Common myeloid progenitor, CD34-positive (primary cell): ENCODE measurements at regions not wholly inside any gene's neighbourhood (a gene's known extent, or its start where the extent isn't known, plus 50 kb on each side); places are given as distances from the start of the nearest gene placed in this dataset.

Experiments used
- CTCF ChIA-PET: fragments of 350-600 bp; sonication (Branson Sonifier 250); formaldehyde crosslinking; loops from one replicate; lab custom pipeline; 2021; ENCODE audit warnings: antibody characterized with exemption; lab: Charles Lee
- POLR2A ChIA-PET: fragments of 350-600 bp; sonication (Branson Sonifier 250); formaldehyde crosslinking; loops from one replicate; lab custom pipeline; 2021; ENCODE audit warnings: antibody characterized with exemption; lab: Charles Lee
- DNase-seq, 3 donors: peaks; one replicate each; pipeline versions ENCODE4 v3.0.0 to v3.0.0-alpha.2; 2013
- H3K27ac ChIP-seq, 2 experiments: 1 replicate in 1 of 2; 2 replicates in 1 of 2; pipeline ENCODE4 v1.7.0; 2013; ENCODE audit warnings: inconsistent platforms in 2 of 2, low read length in 2 of 2, mild to moderate bottlenecking in 2 of 2, low read depth in 1 of 2, moderate library complexity in 1 of 2; ENCODE audit not compliant: severe bottlenecking in 2 of 2, insufficient read depth in 1 of 2, poor library complexity in 1 of 2
- H3K27me3 ChIP-seq, 5 experiments: replicated peaks in 2 of 5; 1 replicate in 3 of 5; 2 replicates in 2 of 5; pipeline versions ENCODE4 v1.6.1 to v1.7.0; 2013; ENCODE audit warnings: low read length in 4 of 5, mild to moderate bottlenecking in 2 of 5, moderate library complexity in 2 of 5, inconsistent platforms in 1 of 5; ENCODE audit not compliant: insufficient read depth in 5 of 5, control insufficient read depth in 4 of 5
- H3K36me3 ChIP-seq, 4 experiments: 1 replicate in 2 of 4; 2 replicates in 2 of 4; pipeline versions ENCODE4 v1.6.1 to v1.7.0; 2013; ENCODE audit warnings: low read length in 3 of 4, control low read depth in 1 of 4, mild to moderate bottlenecking in 1 of 4; ENCODE audit not compliant: control insufficient read depth in 4 of 4, insufficient read depth in 4 of 4
- H3K4me1 ChIP-seq, 4 experiments: 1 replicate in 3 of 4; 2 replicates in 1 of 4; pipeline versions ENCODE4 v1.6.1 to v1.7.1; 2013; ENCODE audit warnings: low read length in 3 of 4, mild to moderate bottlenecking in 3 of 4, control low read depth in 1 of 4, inconsistent platforms in 1 of 4, moderate library complexity in 1 of 4; ENCODE audit not compliant: control insufficient read depth in 4 of 4, insufficient read depth in 4 of 4; ENCODE audit errors: control extremely low read depth in 1 of 4
- H3K4me3 ChIP-seq, 7 experiments: 1 replicate in 4 of 7; 2 replicates in 3 of 7; pipeline versions ENCODE4 v1.5.1 to v1.7.0; 2013; ENCODE audit warnings: mild to moderate bottlenecking in 7 of 7, low read length in 6 of 7, moderate library complexity in 6 of 7, inconsistent platforms in 2 of 7, low read depth in 2 of 7, control low read depth in 1 of 7; ENCODE audit not compliant: insufficient read depth in 4 of 7, control insufficient read depth in 1 of 7; ENCODE audit errors: extremely low read depth in 1 of 7
- H3K9me3 ChIP-seq, 5 experiments: 1 replicate in 4 of 5; 2 replicates in 1 of 5; pipeline versions ENCODE4 v1.6.1 to v1.7.1; 2013; ENCODE audit warnings: low read length in 4 of 5, mild to moderate bottlenecking in 2 of 5, inconsistent platforms in 1 of 5, low read depth in 1 of 5, moderate library complexity in 1 of 5; ENCODE audit not compliant: control insufficient read depth in 4 of 5, insufficient read depth in 2 of 5; ENCODE audit errors: control extremely low read depth in 1 of 5
- WGBS: methylation state at CpG from one replicate; pipeline ENCODE4 v1.1.5; 2013; ENCODE audit not compliant: insufficient coverage; 5-methylcytosine and 5-hydroxymethylcytosine counted together

DNA sequence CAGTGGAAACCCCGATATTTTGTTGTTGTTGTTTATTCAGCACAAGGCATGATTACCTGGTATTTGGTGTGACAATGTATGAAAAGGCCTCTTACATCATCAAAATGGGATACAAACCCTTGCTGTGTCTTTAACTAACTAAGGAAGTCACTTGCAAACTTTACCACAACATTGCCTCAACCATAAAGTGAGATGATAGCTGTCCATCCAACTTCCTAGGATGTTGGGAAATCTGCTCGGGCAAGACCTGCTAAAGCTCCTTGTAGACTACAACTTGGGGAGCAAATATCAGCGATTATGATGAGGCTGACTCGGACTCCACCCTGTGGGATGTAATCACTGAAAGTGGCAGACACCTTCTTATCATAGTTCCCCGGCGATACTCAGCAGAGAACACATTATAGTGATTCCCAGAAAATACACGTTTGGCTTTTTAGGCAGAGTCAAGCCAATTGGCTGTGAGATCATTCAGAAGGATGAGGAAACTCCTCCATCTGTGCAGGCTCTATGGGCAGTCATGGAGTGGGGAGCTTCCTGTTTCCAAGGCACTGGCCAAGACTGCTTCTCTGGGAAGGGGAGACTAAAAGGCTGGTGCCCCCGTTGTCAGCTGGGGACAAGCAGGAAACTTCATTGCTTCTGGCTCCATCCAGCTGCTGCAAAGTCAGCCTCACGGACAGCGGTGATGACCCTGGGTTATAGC lies 289.0 kb downstream of the RNF144A start:
- no peak overlapping the region for H3K27ac ChIP-seq
- no peaks in the 10 kb centered on the region for H3K27me3 ChIP-seq
- whole genome bisulfite sequencing = 100% methylated on average over 9 of the region's 10 CpGs
- H3K4me1 ChIP-seq = no peaks in the 10 kb centered on the region
- H3K4me3 ChIP-seq = no peak overlapping the region
- no peak for DNase-seq
- no peaks in the 10 kb centered on the region for H3K9me3 ChIP-seq
- ChIA-PET POLR2A (interaction anchor here (1.3 kb wide), 1 partner anchor 10 kb away, joined by 3 read pairs; no protein-coding TSS in a partner anchor), CTCF (interaction anchor here (0.5 to 1.8 kb wide), 2 partner anchors 22 to 1168 kb away, joined by 3 to 9 read pairs; no protein-coding TSS in a partner anchor)
- no peaks in the 10 kb centered on the region for H3K36me3 ChIP-seq

DNA sequence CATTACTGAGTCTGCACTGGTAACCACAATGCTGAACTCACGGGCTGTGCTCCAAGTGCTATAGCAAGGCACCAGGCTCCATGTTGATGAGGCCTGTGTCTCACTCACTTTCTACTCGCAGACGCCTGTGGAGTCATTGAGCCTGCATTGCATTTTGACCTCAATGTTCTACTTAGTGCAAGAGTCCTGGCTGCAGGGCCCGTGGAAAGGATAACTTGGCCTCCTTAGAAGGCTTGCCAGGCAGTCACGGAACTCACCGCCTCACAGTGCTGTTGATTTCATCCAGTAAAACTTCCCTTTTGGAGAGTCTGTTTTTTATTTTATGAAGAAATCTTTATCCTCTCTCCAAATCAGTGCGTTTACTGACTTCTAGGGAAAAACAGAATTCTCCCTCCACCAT lies 290.4 kb downstream of the RNF144A start:
- ChIA-PET CTCF (interaction anchor here (1.2 kb wide), 1 partner anchor 10 kb away, joined by 4 read pairs; no protein-coding TSS in a partner anchor), POLR2A (no interaction called here)
- DNase-seq = no peak

DNA sequence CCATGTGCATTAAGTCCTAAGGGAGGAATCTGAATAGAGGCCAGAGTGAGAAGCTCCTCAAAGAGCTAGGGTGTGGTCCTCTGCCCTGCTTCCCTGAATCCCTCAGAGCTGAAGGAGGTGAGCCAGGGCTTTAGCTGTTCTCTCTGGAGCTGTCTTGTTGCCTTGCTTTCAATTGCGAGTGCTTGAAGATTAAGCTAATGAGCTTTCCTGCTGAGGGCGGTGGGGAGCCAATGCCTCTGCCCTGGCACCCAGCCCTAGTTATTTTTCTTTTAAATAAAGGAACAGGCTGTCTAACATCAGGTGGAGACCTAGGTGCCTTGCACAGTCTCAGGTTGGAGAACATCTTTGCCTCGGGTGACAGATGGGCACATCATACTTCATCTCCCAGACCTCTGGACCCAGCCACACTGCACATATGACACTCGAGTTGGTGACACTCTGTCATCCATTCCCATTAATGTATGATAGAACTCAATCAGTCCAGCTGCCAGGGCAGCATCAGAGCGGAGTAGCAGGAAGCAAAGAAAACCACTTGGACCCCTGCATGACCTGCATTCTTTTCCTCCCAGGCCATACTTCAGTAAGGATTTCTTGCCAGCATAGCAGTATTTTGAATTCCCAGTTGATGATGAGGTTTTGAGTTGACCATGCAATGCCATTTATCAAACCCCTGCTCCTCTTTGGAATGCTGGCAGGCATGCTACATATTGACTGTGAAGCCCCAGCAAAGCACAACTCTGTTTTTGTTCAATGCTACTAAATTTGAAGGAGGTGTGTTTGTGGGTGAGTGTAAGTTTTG lies 292.7 kb downstream of the RNF144A start:
- H3K36me3 ChIP-seq = no peaks in the 10 kb centered on the region
- H3K9me3 ChIP-seq = peaks cover 0 to 2% (median 0%) of the 10 kb centered on the region in 5 experiments
- no peak overlapping the region for H3K27ac ChIP-seq
- WGBS = 100% methylated on average over 5 of the region's 5 CpGs
- DNase-seq = no peak
- no peaks in the 10 kb centered on the region for H3K27me3 ChIP-seq
- no peaks in the 10 kb centered on the region for H3K4me1 ChIP-seq
- ChIA-PET POLR2A (no interaction called here), CTCF (interaction anchor here (1.0 to 1.7 kb wide), 3 partner anchors 10 to 219 kb away, joined by 3 read pairs; no protein-coding TSS in a partner anchor)
- no peak overlapping the region for H3K4me3 ChIP-seq

More for the DNA sequence above, 290.4 kb downstream of the RNF144A start:
- WGBS = 100% methylated on average over 4 of the region's 7 CpGs
- Histone ChIP-seq H3K27ac (no peak overlapping the region), H3K27me3 (no peaks in the 10 kb centered on the region), H3K9me3 (no peaks in the 10 kb centered on the region), H3K4me3 (no peak overlapping the region), H3K4me1 (no peaks in the 10 kb centered on the region), H3K36me3 (no peaks in the 10 kb centered on the region)

DNA sequence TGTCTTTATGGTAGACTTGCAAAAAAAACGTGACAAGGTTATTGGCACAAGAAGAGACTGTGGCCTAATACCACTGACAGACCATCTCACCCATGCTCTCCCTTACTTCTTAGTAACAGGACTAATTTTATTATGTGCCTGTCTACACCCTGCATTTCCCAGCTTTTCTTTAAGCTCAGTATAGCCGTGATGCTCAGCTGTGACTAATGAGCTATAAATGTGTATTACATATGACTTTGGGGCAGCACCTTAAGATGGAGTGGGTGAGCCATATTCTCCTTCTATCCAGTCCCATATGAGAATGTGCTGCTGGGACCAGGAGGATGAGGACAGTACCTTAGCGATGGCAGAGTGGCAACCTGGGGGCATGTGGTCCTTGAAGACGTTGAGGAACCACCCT lies 293.5 kb downstream of the RNF144A start:
- ChIA-PET POLR2A (no interaction called here), CTCF (no interaction called here)
- no peaks in the 10 kb centered on the region for H3K4me1 ChIP-seq
- peaks cover 0 to 2% (median 0%) of the 10 kb centered on the region in 5 experiments for H3K9me3 ChIP-seq
- WGBS = 82% methylated on average over 4 of the region's 4 CpGs
- no peaks in the 10 kb centered on the region for H3K27me3 ChIP-seq
- H3K27ac ChIP-seq = no peak overlapping the region
- no peak for DNase-seq
- no peak overlapping the region for H3K4me3 ChIP-seq
- no peaks in the 10 kb centered on the region for H3K36me3 ChIP-seq

DNA sequence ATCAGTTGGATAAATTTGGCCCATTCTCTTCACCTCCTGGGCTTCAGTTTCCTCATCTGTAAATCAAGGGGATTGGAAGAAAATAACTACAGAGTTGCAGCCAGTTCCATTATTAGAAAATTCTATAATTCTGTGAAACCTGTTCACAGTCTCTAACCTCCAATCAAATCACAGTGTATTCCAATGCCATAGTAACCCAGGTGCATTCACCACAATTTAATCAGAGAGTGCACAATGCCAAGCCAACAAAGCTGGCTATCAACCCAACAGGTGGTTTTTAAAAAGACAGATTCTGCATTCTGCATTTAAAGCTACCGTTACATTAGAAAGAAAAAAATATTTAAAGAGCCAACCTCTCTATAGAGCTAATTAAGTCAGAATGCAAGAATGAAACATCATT lies 308.6 kb downstream of the RNF144A start:
- H3K9me3 ChIP-seq = peaks cover 0 to 6% (median 1%) of the 10 kb centered on the region in 5 experiments
- H3K27me3 ChIP-seq = no peaks in the 10 kb centered on the region
- H3K4me1 ChIP-seq = no peaks in the 10 kb centered on the region
- no CpG with 5 or more reads among the region's 1 CpG for WGBS
- no peaks in the 10 kb centered on the region for H3K36me3 ChIP-seq
- ChIA-PET POLR2A (no interaction called here), CTCF (no interaction called here)
- no peak overlapping the region for H3K4me3 ChIP-seq
- no peak for DNase-seq
- H3K27ac ChIP-seq = no peak overlapping the region

DNA sequence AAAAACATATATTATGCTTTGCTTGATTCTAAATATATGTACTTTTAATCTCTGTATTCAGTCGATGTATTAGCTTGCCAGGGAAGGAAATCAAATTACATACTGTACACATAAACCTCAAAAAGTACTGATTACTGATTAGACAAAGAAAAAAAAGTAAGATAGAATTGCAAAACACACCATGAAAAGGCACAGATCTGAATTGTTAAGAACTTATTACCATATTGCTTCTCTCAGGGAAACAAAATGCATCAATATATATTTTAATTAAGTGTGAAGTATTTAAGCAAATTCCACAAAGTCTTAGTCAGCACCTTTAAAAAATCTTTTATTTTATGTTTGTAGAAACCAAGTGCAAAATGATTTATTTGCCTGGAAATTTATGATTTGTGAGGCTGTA lies 309.3 kb downstream of the RNF144A start:
- WGBS = no CpG with 5 or more reads among the region's 1 CpG
- CTCF ChIA-PET = no interaction called here
- Histone ChIP-seq H3K27me3 (no peaks in the 10 kb centered on the region), H3K27ac (no peak overlapping the region), H3K4me1 (no peaks in the 10 kb centered on the region), H3K4me3 (no peak overlapping the region), H3K36me3 (no peaks in the 10 kb centered on the region), H3K9me3 (peaks cover 0 to 6% (median 1%) of the 10 kb centered on the region in 5 experiments)
- POLR2A ChIA-PET = no interaction called here
- DNase-seq = no peak

DNA sequence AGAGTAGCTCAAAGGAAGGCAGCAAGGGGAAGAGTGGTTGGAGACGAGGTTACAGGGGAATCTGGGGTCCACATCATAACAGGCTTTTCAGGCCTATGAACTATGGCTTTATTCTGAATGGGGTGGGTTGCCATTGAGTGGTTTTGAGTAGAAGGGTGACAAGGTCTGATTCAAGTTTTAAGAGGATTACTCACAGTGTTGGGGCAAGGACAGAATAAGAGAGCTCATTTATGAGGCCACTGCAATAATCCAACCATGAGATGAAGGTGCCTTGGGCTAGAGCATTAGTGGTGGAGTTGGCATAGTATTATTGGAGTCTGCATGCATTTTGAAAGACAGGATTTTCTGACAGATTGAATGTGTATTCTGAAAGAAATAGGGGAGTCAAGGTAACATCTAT lies 315.9 kb downstream of the RNF144A start:
- H3K27me3 ChIP-seq = no peaks in the 10 kb centered on the region
- POLR2A ChIA-PET = no interaction called here
- no peaks in the 10 kb centered on the region for H3K9me3 ChIP-seq
- H3K4me1 ChIP-seq = no peaks in the 10 kb centered on the region
- no peak overlapping the region for H3K4me3 ChIP-seq
- CTCF ChIA-PET = no interaction called here
- 0% methylated on average over 1 of the region's 1 CpG for WGBS
- no peak overlapping the region for H3K27ac ChIP-seq
- no peaks in the 10 kb centered on the region for H3K36me3 ChIP-seq
- DNase-seq = no peak
